ENCODE measurements at regions not wholly inside any gene's neighbourhood (a gene's known extent, or its start where the extent isn't known, plus 50 kb on each side); places are given as distances from the start of the nearest gene placed in this dataset.
"Not testable (repeated sequence)": the region's sequence is repeated elsewhere in the genome, so short reads cannot be mapped to it uniquely, and the experiment has no call there.

DNA sequence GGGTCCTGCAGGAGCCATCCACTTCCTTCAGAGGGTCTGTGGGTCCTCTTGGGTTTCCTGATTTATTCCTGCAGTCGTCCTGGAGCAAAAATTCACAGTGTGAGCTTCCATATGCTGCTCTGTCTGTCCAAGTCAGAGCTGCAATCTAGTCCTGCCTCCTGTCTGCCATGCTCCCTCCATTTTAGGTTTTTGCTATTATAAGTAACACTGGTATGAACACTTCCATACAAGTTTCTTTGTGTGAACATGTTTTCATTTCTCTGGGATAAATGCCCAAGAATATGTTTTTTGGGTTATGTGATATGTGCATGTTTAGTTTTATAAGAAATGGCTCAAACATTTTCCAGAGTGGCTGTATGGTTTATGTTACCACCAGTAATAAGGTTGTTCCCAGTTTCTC is 188.1 kb downstream of the ACTR3B start:
- DNase-seq (ENCODE audit: insufficient read length, low spot score) (no peak), FAIRE-seq (no peak)

- no peak for FAIRE-seq
- DNase-seq (ENCODE audit: insufficient read length, low spot score), result no peak
Observed at GRCh38 chr7:152949253-152949652, 189.7 kb downstream of the ACTR3B start.

DNA sequence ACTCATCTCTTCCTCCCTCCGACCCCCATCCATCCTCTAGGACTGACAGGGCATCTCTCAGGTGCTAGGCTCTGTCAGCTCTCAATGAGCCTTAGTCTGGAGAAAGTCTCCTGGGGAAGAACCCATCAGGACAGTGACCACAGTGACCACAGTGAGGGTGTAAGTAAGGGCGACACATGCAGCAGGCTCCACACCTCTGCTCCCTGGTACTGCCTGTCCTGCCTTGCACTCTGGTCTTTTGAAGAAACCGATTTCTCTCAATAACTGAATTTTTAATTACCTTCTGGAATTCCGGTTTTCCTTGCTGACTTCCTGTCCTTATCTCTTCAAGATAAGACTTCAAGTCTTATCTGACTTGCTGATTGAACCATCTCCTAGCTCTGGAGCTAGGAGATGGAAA is 190.2 kb downstream of the ACTR3B start:
- FAIRE-seq (no peak), DNase-seq (ENCODE audit: insufficient read length, low spot score) (no peak)

DNA sequence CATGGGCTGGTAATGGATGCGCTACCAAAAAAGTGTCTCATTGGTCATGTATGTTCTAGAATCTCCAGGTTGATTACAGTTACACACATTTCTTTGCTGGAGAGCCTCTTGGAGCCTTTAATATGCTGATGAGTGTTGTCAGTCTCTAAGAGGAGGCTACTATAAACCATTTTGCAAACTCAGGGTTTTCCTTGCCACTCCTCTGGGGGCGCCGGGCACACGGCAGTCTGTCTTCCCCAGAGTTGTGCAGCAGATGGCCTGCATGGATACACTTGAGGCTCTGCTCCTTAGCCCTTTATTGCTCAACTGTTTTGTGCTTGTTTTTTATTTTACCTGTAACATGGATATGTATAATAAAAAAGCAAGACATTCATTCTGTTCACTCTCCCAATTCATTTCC is 196.5 kb downstream of the ACTR3B start:
- no peak for FAIRE-seq
- no peak for DNase-seq (ENCODE audit: insufficient read length, low spot score)

DNA sequence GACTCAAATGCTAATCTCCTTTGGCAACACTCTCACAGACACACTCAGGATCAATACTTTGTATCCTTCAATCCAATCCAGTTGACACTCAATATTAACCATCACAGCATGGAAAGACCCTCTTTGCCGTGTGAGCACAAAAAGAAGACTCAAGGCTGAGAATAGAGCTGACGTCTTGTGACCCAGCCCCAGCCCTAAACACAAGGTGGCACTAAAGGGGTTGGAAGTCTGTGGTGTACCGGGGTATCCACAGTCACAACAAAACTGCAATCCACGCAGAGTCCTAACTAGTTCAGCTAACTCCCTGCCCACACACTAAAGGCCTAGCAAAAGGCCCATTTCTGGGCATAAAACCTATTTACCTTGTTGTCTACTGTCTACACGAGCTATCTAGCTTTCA is 200.1 kb downstream of the ACTR3B start:
- FAIRE-seq, result no peak

DNA sequence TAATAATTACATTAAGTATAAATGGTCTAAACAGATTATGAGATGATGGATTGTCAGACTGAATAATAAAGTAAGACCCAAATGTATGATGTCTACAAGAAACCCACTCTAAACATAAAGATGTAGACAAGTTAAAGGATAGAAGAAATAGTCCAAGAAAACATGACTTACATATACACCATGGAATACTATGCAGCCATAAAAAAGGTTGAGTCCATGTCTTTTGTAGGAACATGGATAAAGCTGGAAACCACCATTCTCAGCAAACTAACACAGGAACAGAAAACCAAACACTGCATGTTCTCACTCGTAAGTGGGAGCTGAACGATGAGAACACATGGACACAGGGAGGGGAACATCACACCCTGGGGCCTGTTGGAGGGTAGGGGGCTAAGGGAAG is 202.2 kb downstream of the ACTR3B start:
- FAIRE-seq; DNase-seq (ENCODE audit: insufficient read length, low spot score): not testable (repeated sequence)

More for the DNA sequence above, 200.1 kb downstream of the ACTR3B start:
- no peak for DNase-seq (ENCODE audit: insufficient read length, low spot score)

DNA sequence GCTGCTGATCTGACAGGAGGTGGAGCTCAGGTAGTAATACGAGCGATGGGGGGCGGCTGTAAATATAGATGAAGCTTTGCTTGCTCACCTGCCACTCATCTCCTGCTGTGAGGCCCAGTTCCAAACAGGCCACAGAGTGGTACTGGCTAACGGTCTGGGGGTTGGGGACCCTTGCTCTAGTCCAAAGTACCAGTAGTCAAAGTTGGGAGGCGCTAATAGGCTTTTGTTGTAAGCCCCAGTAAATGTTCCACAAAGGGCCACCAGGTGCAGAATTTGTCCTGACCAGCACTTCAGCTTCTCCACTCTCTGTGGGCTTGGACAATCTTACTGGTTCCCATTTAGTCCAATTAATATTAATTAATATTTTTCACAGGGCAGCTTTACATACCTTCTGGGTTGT is 206.6 kb downstream of the ACTR3B start:
- no peak for DNase-seq (ENCODE audit: insufficient read length, low spot score)
- FAIRE-seq, result no peak

GRCh38 chr7:152967958-152968357 is 208.4 kb downstream of the ACTR3B start:
- FAIRE-seq, result no peak
- DNase-seq (ENCODE audit: insufficient read length, low spot score), result no peak

DNA sequence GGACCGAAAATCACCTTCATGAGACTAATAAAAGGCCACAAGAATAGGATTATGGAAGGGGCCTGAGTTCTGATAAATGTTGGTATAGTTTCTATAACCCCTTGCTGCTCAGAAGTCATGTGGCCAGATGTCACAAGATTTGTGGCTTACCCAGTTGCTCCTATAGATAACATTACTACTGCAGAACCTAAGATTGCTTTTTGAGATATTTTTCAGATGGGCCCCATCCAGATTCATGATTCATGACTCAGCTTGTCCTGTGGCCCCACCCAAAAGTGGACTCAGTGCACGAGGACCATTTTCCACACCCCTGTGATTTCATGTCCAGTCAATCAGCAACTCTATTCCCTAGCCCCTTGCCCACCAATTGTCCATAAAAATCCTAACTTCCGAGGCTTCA is 209.0 kb downstream of the ACTR3B start:
- DNase-seq (ENCODE audit: insufficient read length, low spot score), result no peak
- no peak for FAIRE-seq

- DNase-seq (ENCODE audit: insufficient read length, low spot score) (no peak), FAIRE-seq (no peak)
Observed at GRCh38 chr7:152969335-152969734, 209.8 kb downstream of the ACTR3B start.

DNA sequence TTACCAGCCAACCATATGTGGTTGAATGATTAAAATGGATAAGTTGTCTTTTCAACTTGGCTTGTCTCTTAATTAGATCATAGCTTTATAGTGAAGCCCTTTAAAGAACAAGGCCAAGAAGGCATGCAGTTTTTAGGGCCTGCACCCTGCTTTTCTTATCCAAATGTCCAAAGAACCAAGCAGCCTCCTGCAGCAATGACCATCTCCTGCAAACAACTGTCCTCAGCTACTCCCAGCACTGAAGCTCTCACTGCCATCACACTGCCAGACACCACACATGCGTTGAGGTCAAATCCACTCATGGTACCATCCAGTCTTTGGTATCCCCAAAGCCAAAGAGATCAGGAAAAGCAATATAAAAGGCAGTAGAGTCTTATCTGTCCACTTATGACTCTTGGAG is 210.3 kb downstream of the ACTR3B start:
- FAIRE-seq, result no peak

GRCh38 chr7:152970481-152970880 is 210.9 kb downstream of the ACTR3B start:
- no peak for FAIRE-seq

More for the DNA sequence above, 210.3 kb downstream of the ACTR3B start:
- DNase-seq (ENCODE audit: insufficient read length, low spot score), result no peak

DNA sequence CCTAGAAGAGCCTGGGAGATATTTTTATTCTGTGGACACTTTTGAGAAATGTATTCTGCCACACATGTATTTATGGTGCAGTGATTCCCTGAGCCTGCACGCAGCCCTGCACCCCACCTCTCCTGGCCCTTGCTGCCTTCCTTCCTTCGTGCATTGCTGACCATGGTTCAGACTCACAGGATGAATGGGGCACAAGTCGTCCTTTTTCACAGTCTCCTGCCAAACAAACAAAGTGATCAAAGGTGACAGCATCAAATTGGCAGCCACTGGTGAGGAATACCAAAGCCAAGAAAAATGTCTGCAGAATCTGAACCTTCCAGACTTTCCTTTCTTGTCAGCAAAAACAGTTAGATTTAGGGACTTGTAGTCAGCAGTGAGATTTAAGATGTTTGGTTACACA is 215.0 kb downstream of the ACTR3B start:
- no peak for DNase-seq (ENCODE audit: insufficient read length, low spot score)
- no peak for FAIRE-seq

More at GRCh38 chr7:152970481-152970880, 210.9 kb downstream of the ACTR3B start:
- DNase-seq (ENCODE audit: insufficient read length, low spot score), result no peak

DNA sequence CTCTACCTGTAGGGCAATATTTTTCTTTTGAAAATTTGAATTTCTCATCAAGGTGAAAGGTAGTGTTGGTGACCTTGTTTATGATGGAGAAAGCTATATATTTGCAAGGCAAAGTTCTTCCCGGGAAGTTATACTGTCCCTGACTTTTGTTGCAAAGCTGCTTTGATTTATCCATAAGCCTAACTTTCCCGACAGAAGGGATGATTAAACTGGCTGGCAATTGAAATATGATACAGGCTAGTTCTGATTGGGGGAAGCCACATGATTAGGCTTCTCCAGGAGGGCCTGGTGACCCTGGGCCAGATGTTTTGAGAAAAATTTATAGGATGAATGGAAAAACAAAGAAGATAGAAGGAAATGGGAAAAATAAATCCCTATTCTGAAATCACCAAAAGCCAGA is 215.5 kb downstream of the ACTR3B start:
- FAIRE-seq, result no peak
- no peak for DNase-seq (ENCODE audit: insufficient read length, low spot score)

GRCh38 chr7:152979376-152979775 is 219.8 kb downstream of the ACTR3B start:
- DNase-seq (ENCODE audit: insufficient read length, low spot score), result no peak
- FAIRE-seq, result no peak

- FAIRE-seq, result no peak
- DNase-seq (ENCODE audit: insufficient read length, low spot score), result no peak
Observed at GRCh38 chr7:152984421-152984820, 224.9 kb downstream of the ACTR3B start.

DNA sequence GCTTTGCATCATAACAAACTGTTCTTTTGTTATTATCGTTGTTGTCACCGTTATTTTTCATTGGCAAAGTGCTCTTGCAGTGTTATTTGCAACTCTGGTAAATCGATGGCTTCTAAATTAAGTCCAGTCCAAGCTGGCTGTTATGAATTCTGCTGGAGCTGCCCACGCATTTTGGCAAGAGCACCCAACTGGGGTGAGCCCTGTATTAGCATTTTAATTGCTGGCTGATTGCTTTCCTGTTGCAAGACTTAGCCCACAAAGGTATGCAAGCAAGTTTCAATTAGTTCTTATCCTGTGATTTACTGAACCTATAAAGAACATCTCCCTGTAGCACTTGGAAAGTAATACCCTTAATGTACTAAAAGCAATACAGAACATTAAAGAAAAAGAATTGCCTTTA is 226.8 kb downstream of the ACTR3B start:
- no peak for DNase-seq (ENCODE audit: insufficient read length, low spot score)
- FAIRE-seq, result no peak

DNA sequence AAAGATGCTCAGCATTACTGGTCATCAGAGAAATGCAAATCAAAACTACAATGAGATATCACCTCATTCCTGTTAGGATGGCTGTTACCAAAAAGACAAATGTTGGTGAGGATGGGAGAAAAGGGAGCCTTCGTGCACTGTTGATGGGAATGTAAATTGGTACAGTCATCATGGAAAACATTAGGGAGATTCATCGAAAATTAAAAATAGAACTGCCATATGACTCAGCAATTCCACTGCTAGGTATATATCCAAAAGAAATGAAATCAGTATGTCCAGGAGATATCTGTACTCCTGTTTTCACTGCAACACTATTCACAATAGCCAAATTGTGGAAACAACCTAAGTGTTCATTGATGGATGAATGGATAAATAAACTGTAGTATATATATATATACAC is 228.1 kb downstream of the ACTR3B start:
- DNase-seq (ENCODE audit: insufficient read length, low spot score) (no peak), FAIRE-seq (no peak)

DNA sequence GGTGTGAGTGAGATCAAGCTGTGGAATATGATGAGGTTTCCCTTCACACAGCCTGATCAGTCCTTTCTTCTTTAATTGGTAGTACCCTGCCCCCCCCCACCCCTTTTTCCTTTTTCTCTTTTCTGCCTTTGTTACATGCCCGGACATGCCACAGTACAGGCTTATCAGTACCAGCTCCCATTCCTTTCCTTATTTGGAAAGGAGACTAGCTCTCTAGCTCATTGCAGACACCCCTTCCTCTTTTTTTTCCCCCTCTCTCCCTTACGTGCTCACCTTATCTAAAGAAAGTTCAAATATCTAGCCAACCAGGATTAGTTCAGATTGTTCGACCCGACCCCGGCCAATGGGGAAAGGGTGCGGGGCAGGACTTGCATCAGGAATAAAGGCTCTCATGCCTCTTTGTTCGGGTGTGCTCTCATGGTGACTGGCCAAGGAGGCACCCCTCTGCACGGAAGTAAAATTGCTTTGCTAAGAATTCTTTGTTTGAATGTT is 230.4 kb downstream of the ACTR3B start:
- DNase-seq (ENCODE audit: insufficient read length, low spot score) (no peak), FAIRE-seq (no peak)

- FAIRE-seq (no peak), DNase-seq (ENCODE audit: insufficient read length, low spot score) (no peak)
Observed at GRCh38 chr7:152998420-152998819, 238.9 kb downstream of the ACTR3B start.

DNA sequence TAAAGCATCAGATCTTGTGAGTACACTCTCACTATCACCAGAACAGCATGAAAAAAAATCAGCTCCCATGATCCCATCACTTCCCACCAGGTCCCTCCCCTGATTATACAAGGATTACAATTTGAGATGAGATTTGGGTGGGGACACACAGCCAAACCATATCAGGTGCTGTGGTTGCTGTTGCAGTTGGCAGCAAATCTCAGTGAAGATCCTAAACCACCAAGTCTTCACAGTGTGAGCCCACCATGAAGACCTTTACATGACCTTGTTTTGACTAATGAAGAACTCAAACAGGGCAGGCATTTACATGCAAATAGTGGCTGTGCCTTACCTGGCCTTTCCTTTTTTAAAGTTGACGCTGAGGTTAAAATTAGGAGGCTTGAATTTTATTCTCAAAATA is 242.6 kb downstream of the ACTR3B start:
- DNase-seq (ENCODE audit: insufficient read length, low spot score) (no peak), FAIRE-seq (no peak)

GRCh38 chr7:153002572-153002971 is 243.0 kb downstream of the ACTR3B start:
- no peak for FAIRE-seq
- DNase-seq (ENCODE audit: insufficient read length, low spot score), result no peak

DNA sequence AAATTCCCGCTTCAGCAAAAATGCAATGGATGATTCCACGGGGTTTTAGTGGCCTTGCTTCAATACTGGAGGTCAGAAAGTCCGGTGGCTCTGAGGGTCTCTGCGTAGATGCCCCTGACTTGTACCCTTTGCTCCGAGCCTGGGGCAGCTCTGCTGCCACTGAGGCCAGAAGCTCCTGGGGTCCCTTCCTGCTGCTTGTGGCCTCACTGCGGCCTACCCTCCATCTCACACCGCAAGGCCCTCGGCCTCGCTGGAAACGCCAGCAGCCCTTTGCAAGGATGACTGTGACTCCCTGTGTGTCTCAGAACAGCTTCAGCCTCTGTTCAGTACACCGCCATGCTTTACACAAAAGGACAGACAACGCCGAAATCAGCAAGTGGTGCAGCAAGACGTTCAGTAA is 244.8 kb downstream of the ACTR3B start:
- DNase-seq (ENCODE audit: insufficient read length, low spot score) (no peak), FAIRE-seq (no peak)
